Hepatocyte (in vitro differentiated cells): ENCODE measurements at regions not wholly inside any gene's neighbourhood (a gene's known extent, or its start where the extent isn't known, plus 50 kb on each side); places are given as distances from the start of the nearest gene placed in this dataset.

Experiments
- DNase-seq: peaks from one replicate; pipeline ENCODE4 v3.0.0-alpha.2; 2016; ENCODE audit warnings: low spot score
- H2AFZ ChIP-seq: fragments of 200-600 bp; sonication (generic); 2 replicates; pipeline ENCODE4 v1.6.0; 2016; ENCODE audit warnings: antibody characterized with exemption, mild to moderate bottlenecking
- H3K27ac ChIP-seq: fragments of 200-600 bp; sonication (generic); 2 replicates; pipeline ENCODE4 v1.5.1; 2016; ENCODE audit warnings: mild to moderate bottlenecking
- H3K27me3 ChIP-seq: fragments of 200-600 bp; sonication (generic); 2 replicates; pipeline ENCODE4 v1.6.1; 2016
- H3K36me3 ChIP-seq: fragments of 200-600 bp; sonication (generic); replicated peaks from 2 replicates; pipeline ENCODE4 v1.5.1; 2016; ENCODE audit warnings: low read depth; ENCODE audit not compliant: insufficient read depth
- H3K4me1 ChIP-seq: fragments of 200-600 bp; sonication (generic); 2 replicates; pipeline ENCODE4 v1.5.1; 2016; ENCODE audit warnings: mild to moderate bottlenecking, moderate library complexity; ENCODE audit not compliant: insufficient read depth
- H3K4me2 ChIP-seq: fragments of 200-600 bp; sonication (generic); 2 replicates; pipeline ENCODE4 v1.6.0; 2016
- H3K4me3 ChIP-seq: fragments of 200-600 bp; sonication (generic); 2 replicates; pipeline ENCODE4 v1.5.1; 2016; ENCODE audit warnings: mild to moderate bottlenecking
- H3K79me2 ChIP-seq: fragments of 200-600 bp; sonication (generic); 2 replicates; pipeline ENCODE4 v1.6.0; 2017; ENCODE audit warnings: mild to moderate bottlenecking
- H3K9me2 ChIP-seq: fragments of 200-600 bp; sonication (generic); replicated peaks from 2 replicates; pipeline ENCODE4 v1.6.0; 2017; ENCODE audit warnings: mild to moderate bottlenecking; ENCODE audit not compliant: insufficient read depth
- H3K9me3 ChIP-seq: fragments of 200-600 bp; sonication (generic); 2 replicates; pipeline ENCODE4 v1.5.1; 2016; ENCODE audit warnings: low read depth, mild to moderate bottlenecking
- H4K20me1 ChIP-seq: fragments of 200-600 bp; sonication (generic); 2 replicates; pipeline ENCODE4 v1.6.0; 2016; ENCODE audit warnings: mild to moderate bottlenecking; ENCODE audit not compliant: insufficient read depth, poor library complexity, severe bottlenecking
- EZH2 ChIP-seq: fragments of 200-600 bp; sonication (generic); IDR thresholded peaks from 2 replicates; pipeline ENCODE4 v1.6.1; 2016; ENCODE audit warnings: antibody characterized with exemption, mild to moderate bottlenecking, borderline replicate concordance
- EZH2phosphoT487 ChIP-seq: fragments of 200-600 bp; sonication (generic); IDR thresholded peaks from one replicate; pipeline ENCODE4 v1.6.1; 2018; ENCODE audit warnings: antibody characterized with exemption, mild to moderate bottlenecking, low read depth, moderate library complexity; ENCODE audit not compliant: unreplicated experiment, severe bottlenecking
- WGBS: methylation state at CpG from one replicate; pipeline ENCODE4 v1.1.6; 2016; ENCODE audit warnings: low lambda C conversion rate; ENCODE audit errors: missing lambda C conversion rate; 5-methylcytosine and 5-hydroxymethylcytosine counted together
- TF ChIP-seq, protein P1 (sequence below): fragments of 200-600 bp; sonication (generic); IDR thresholded peaks from 2 replicates; pipeline ENCODE4 v1.5.1; 2016; ENCODE audit warnings: antibody characterized with exemption, mild to moderate bottlenecking; ENCODE audit not compliant: poor library complexity

DNA sequence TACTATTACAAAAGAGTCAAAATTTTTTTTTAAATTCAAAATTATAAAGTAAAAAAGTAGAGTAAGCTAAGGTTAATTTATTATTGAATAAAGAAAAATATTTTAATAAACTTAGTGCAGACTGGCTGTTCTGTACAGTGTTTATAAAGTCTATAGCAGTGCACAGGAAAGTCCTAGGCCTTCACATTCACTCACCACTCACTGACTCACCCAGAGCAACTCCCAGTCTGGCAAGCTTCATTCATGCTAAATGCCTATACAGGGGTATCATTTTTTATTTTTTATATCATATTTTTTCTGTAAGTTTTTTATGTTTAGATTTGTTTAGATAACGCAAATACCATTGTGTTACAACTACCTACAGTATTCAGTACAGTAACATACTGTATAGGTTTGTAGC is 700.7 kb upstream of the GRAMD2B start:
- Histone ChIP-seq H3K27ac (no peak overlapping the region), H3K79me2 (no peaks in the 10 kb centered on the region), H3K27me3 (no peaks in the 10 kb centered on the region), H3K36me3 (no peaks in the 10 kb centered on the region), H3K9me2 (no peaks in the 10 kb centered on the region), H3K9me3 (no peaks in the 10 kb centered on the region), H3K4me2 (no peak overlapping the region), H2AFZ (no peak overlapping the region), H3K4me1 (peaks cover 9% of the 10 kb centered on the region), H3K4me3 (no peak overlapping the region), H4K20me1 (no peaks in the 10 kb centered on the region)
- 94% methylated on average over 1 of the region's 1 CpG for WGBS
- TF ChIP-seq, protein P1, sequence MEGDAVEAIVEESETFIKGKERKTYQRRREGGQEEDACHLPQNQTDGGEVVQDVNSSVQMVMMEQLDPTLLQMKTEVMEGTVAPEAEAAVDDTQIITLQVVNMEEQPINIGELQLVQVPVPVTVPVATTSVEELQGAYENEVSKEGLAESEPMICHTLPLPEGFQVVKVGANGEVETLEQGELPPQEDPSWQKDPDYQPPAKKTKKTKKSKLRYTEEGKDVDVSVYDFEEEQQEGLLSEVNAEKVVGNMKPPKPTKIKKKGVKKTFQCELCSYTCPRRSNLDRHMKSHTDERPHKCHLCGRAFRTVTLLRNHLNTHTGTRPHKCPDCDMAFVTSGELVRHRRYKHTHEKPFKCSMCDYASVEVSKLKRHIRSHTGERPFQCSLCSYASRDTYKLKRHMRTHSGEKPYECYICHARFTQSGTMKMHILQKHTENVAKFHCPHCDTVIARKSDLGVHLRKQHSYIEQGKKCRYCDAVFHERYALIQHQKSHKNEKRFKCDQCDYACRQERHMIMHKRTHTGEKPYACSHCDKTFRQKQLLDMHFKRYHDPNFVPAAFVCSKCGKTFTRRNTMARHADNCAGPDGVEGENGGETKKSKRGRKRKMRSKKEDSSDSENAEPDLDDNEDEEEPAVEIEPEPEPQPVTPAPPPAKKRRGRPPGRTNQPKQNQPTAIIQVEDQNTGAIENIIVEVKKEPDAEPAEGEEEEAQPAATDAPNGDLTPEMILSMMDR = no peak
- TF ChIP-seq EZH2 (no peak), EZH2phosphoT487 (no peak)
- DNase-seq = no peak

DNA sequence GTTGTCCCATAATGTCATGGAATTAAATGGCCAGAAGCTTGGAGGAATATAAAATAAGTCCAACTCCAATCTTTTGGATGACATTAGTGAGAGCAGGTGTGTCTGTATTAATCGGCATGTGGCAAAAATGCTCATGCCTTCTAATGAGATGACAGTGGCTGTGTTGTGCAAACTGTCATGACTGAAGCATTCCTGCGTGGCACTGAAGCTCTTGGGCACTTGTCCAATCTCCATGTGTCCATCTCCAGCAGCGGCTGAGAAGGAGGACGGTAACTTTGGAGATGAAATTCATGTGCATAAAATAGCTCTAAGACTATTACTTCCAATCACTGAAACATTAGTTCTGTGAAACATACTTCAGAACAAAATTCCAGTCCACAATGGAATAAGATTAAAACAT is 697.5 kb upstream of the GRAMD2B start:
- whole genome bisulfite sequencing = 90% methylated on average over 4 of the region's 4 CpGs
- no peak overlapping the region for H3K27ac ChIP-seq
- no peaks in the 10 kb centered on the region for H3K9me3 ChIP-seq
- no peaks in the 10 kb centered on the region for H3K4me1 ChIP-seq
- no peak for DNase-seq
- H3K4me2 ChIP-seq = no peak overlapping the region
- H3K9me2 ChIP-seq = no peaks in the 10 kb centered on the region
- TF ChIP-seq, protein P1 = no peak
- TF ChIP-seq EZH2phosphoT487 (no peak), EZH2 (no peak)
- no peak overlapping the region for H3K4me3 ChIP-seq
- H3K79me2 ChIP-seq = no peaks in the 10 kb centered on the region
- H3K36me3 ChIP-seq = no peaks in the 10 kb centered on the region
- no peaks in the 10 kb centered on the region for H3K27me3 ChIP-seq
- H4K20me1 ChIP-seq = no peaks in the 10 kb centered on the region
- no peak overlapping the region for H2AFZ ChIP-seq

DNA sequence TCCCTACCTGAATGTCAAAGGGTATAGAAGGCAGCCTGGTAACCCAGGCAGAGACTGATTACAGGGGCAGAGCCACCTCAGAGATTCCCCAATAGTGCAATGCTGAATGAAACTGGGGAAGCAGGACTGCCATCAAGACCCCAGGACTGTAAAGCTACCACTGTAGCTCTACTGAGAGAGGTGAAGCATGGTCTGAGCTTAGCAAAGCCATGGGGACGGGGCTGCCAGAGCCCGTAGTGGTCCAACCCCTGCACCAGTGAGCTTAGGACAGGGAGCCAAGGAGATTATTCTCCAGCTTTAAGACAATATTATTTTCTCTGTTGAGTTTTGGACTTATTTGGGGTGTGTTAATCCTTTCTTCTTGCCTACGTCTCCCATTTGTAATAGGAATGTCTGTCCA is 679.3 kb upstream of the GRAMD2B start:
- H4K20me1 ChIP-seq = no peaks in the 10 kb centered on the region
- H3K27ac ChIP-seq = no peak overlapping the region
- H3K4me1 ChIP-seq = no peaks in the 10 kb centered on the region
- H3K9me3 ChIP-seq = no peaks in the 10 kb centered on the region
- H3K79me2 ChIP-seq = no peaks in the 10 kb centered on the region
- TF ChIP-seq EZH2phosphoT487 (no peak), EZH2 (no peak)
- TF ChIP-seq, protein P1 = no peak
- H3K9me2 ChIP-seq = no peaks in the 10 kb centered on the region
- H3K4me3 ChIP-seq = no peak overlapping the region
- no peaks in the 10 kb centered on the region for H3K27me3 ChIP-seq
- DNase-seq = no peak
- H2AFZ ChIP-seq = no peak overlapping the region
- H3K36me3 ChIP-seq = no peaks in the 10 kb centered on the region
- no peak overlapping the region for H3K4me2 ChIP-seq
- 93% methylated on average over 3 of the region's 3 CpGs for WGBS

DNA sequence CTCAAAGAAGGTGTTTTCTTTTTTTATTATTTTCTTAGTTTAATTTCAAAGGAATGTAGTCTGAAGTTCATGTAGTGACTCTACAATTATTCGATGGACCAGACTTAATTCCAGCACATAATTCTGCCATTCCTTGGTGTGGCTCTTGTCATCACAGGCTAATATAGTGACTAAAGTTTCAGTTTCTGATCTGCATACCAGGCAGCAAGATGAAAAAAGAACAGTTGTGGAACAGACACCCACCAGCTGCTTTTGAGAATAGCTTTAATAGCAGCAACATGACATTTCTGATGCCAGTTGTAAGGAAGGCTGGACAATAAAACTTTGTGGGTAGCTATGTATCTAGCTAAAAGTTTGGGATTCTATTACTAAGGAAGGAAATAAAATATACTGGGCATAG is 676.3 kb upstream of the GRAMD2B start:
- no peaks in the 10 kb centered on the region for H3K27me3 ChIP-seq

More for the DNA sequence above, 676.3 kb upstream of the GRAMD2B start:
- Histone ChIP-seq H3K9me3 (no peaks in the 10 kb centered on the region), H3K36me3 (no peaks in the 10 kb centered on the region), H4K20me1 (no peaks in the 10 kb centered on the region), H3K4me2 (no peak overlapping the region), H3K9me2 (no peaks in the 10 kb centered on the region), H3K4me3 (no peak overlapping the region), H2AFZ (no peak overlapping the region), H3K27ac (no peak overlapping the region), H3K4me1 (no peaks in the 10 kb centered on the region), H3K79me2 (no peaks in the 10 kb centered on the region)
- whole genome bisulfite sequencing = 89% methylated on average over 1 of the region's 1 CpG
- TF ChIP-seq EZH2phosphoT487 (no peak), EZH2 (no peak)
- TF ChIP-seq, protein P1 = no peak
- no peak for DNase-seq
